Thymus (tissue), 11 donors: ENCODE measurements at regions not wholly inside any gene's neighbourhood (a gene's known extent, or its start where the extent isn't known, plus 50 kb on each side); places are given as distances from the start of the nearest gene placed in this dataset.

Experiments
- DNase-seq, 9 donors: peaks; one replicate each; pipeline ENCODE4 v3.0.0-alpha.2; 2013; ENCODE audit warnings: low spot score in 9 of 9, low read depth in 6 of 9, missing footprints in 1 of 9
- H3K27ac ChIP-seq, 2 donors: one replicate each; pipeline ENCODE4 v1.5.1; 2013; ENCODE audit warnings: control low read depth in 1 of 2, low read depth in 1 of 2, low read length in 1 of 2, mild to moderate bottlenecking in 1 of 2, moderate library complexity in 1 of 2
- H3K27me3 ChIP-seq, 2 donors: one replicate each; pipeline ENCODE4 v1.5.1; 2013; ENCODE audit warnings: low read length in 1 of 2; ENCODE audit not compliant: control insufficient read depth in 2 of 2, insufficient read depth in 1 of 2
- H3K36me3 ChIP-seq, 2 donors: one replicate each; pipeline ENCODE4 v1.5.1; 2013; ENCODE audit warnings: low read length in 1 of 2, mild to moderate bottlenecking in 1 of 2, moderate library complexity in 1 of 2; ENCODE audit not compliant: control insufficient read depth in 2 of 2, insufficient read depth in 2 of 2
- H3K4me1 ChIP-seq, 2 donors: one replicate each; pipeline ENCODE4 v1.5.1; 2013; ENCODE audit warnings: low read length in 2 of 2; ENCODE audit not compliant: control insufficient read depth in 2 of 2, insufficient read depth in 2 of 2
- H3K4me3 ChIP-seq, 2 donors: one replicate each; pipeline ENCODE4 v1.5.1; 2013; ENCODE audit warnings: low read length in 2 of 2, control low read depth in 1 of 2, mild to moderate bottlenecking in 1 of 2
- H3K9me3 ChIP-seq, 2 donors: one replicate each; pipeline ENCODE4 v1.5.1; 2013; ENCODE audit warnings: low read length in 1 of 2, mild to moderate bottlenecking in 1 of 2; ENCODE audit not compliant: control insufficient read depth in 2 of 2, insufficient read depth in 1 of 2
- WGBS: extraction: QIAGEN DNeasy Blood & Tissue Kit; methylation state at CpG from one replicate; pipeline ENCODE4 v1.1.7; 2013; 5-methylcytosine and 5-hydroxymethylcytosine counted together
- donor health status: healthy.

DNA sequence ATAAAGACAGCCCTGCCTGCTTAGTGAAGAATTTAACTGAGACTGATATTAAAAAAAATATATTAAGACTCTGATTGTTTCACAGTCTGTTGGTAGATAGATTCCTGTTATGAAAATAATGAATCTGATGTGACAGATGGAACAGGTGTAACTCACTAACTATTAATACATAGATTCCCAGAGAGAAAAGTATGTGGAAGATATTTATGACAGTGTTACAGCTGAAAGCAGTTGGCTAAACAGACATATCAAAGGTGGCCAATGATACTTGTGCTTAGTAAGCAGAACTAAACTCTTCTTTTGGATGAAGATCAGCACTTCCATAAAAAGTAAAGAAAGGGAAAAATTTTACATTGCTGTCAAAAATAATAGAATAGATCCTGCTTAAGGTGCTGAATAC lies 598.2 kb upstream of the CA10 start:
- no peaks in the 10 kb centered on the region for H3K27me3 ChIP-seq
- H3K36me3 ChIP-seq: no peaks in the 10 kb centered on the region
- no peaks in the 10 kb centered on the region for H3K4me1 ChIP-seq
- H3K27ac ChIP-seq: no peak overlapping the region
- DNase-seq: no peak
- peaks cover 0 to under 1% of the 10 kb centered on the region in 2 donors for H3K9me3 ChIP-seq
- H3K4me3 ChIP-seq: no peak overlapping the region

DNA sequence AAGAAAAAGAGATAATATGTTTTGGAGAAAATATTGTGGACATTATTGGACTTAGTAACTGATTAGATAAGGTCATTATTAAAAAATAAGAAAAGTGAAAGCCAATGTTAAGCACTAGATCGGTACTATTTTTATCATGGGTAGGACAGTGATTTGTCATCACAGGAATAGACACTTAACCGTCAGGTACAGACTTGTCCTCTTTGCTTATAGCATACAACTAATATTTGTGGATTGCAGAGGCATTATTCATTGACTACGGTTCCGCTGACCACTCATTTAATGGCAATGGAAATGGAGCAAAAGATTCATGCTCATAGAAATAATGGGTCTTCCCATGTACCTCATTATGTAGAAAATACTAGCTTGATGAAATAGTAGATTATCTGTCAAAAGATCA lies 596.3 kb upstream of the CA10 start:
- no peak for DNase-seq
- H3K4me1 ChIP-seq: no peaks in the 10 kb centered on the region
- 96% methylated on average over 4 of the region's 4 CpGs for WGBS

GRCh38 chr17:52751051-52751450 lies 592.5 kb upstream of the CA10 start:
- no peaks in the 10 kb centered on the region for H3K36me3 ChIP-seq
- H3K27ac ChIP-seq: no peak overlapping the region
- WGBS: 73% methylated on average over 3 of the region's 3 CpGs
- peaks cover 0 to 12% of the 10 kb centered on the region in 2 donors for H3K9me3 ChIP-seq
- H3K27me3 ChIP-seq: no peaks in the 10 kb centered on the region
- no peaks in the 10 kb centered on the region for H3K4me1 ChIP-seq
- H3K4me3 ChIP-seq: no peak overlapping the region
- no peak for DNase-seq

More for the DNA sequence above, 596.3 kb upstream of the CA10 start:
- H3K36me3 ChIP-seq: no peaks in the 10 kb centered on the region
- no peak overlapping the region for H3K27ac ChIP-seq
- H3K9me3 ChIP-seq: peaks cover 0 to 12% of the 10 kb centered on the region in 2 donors
- H3K27me3 ChIP-seq: no peaks in the 10 kb centered on the region
- H3K4me3 ChIP-seq: no peak overlapping the region

DNA sequence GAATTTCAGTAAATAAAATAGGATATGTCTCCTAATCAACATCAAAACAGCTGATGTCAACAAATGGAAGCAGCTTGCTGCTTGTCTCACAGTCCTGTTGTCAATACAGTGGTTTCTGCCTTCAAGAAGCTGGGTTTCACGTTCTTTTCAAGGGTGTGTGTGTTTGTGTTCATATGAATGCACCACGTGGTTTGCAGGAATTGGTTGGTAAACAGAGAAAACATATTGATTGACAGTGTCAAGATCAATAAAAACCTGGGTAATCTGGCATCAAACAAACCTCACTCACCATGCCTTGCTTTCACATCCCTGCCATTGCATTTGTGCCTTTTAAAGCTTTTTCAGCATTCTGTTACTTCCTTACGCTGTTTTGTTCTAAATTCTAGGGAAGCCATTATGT lies 585.7 kb upstream of the CA10 start:
- Histone ChIP-seq H3K27ac (no peak overlapping the region), H3K27me3 (no peaks in the 10 kb centered on the region), H3K9me3 (no peaks in the 10 kb centered on the region), H3K36me3 (no peaks in the 10 kb centered on the region), H3K4me3 (no peak overlapping the region), H3K4me1 (no peaks in the 10 kb centered on the region)
- no peak for DNase-seq
- 65% methylated on average over 3 of the region's 3 CpGs for WGBS

GRCh38 chr17:52740006-52740405 lies 581.5 kb upstream of the CA10 start:
- 93% methylated on average over 2 of the region's 2 CpGs for WGBS
- no peak for DNase-seq
- Histone ChIP-seq H3K36me3 (no peaks in the 10 kb centered on the region), H3K9me3 (no peaks in the 10 kb centered on the region), H3K27me3 (no peaks in the 10 kb centered on the region), H3K27ac (no peak overlapping the region), H3K4me3 (no peak overlapping the region), H3K4me1 (no peaks in the 10 kb centered on the region)

DNA sequence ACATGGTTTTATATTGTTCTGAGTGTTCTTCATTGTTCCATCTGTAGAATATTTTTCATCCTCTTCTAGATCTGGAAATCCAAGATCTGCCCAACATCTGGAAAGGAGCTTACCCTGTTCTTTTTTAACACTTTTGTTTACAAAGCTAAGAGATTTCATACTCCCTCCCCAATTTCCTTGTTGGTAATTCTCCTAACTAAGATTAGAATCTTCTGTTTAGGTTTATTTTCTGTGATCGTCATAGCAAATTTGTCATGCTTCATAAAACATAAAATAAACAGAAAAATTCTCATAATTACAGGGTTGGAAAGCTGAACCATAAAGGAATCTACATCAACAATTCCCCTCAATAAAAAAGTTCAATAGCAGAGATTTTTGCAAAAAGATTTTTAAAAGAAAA lies 580.3 kb upstream of the CA10 start:
- no peaks in the 10 kb centered on the region for H3K4me1 ChIP-seq
- H3K36me3 ChIP-seq: no peaks in the 10 kb centered on the region
- H3K27me3 ChIP-seq: no peaks in the 10 kb centered on the region
- no peak for DNase-seq
- no peaks in the 10 kb centered on the region for H3K9me3 ChIP-seq
- WGBS: 82% methylated on average over 1 of the region's 1 CpG
- no peak overlapping the region for H3K4me3 ChIP-seq
- no peak overlapping the region for H3K27ac ChIP-seq

GRCh38 chr17:52737071-52737470 lies 578.6 kb upstream of the CA10 start:
- H3K36me3 ChIP-seq: no peaks in the 10 kb centered on the region
- WGBS: 88% methylated on average over 3 of the region's 3 CpGs
- no peak overlapping the region for H3K27ac ChIP-seq
- no peaks in the 10 kb centered on the region for H3K27me3 ChIP-seq
- H3K9me3 ChIP-seq: no peaks in the 10 kb centered on the region
- H3K4me1 ChIP-seq: no peaks in the 10 kb centered on the region
- DNase-seq: no peak
- no peak overlapping the region for H3K4me3 ChIP-seq

DNA sequence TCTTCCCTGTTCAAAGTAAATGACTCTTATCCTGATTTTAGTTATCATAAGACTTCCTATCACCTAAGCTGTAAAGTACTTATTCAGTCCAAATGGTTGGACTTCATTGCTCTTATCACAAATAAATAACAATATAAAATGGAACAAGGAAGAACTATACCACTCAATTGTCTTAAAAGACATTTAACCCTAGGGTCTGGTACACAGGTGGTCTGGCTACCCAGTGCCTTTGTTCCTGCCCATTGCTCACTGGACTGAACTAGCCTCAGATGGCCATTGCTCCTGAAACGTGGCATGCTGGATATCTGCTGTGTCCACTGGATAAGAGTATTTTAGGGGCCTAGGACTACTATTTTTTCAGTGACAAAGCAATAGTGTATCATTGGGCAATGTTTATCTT lies 574.3 kb upstream of the CA10 start:
- no peaks in the 10 kb centered on the region for H3K36me3 ChIP-seq
- H3K4me3 ChIP-seq: no peak overlapping the region
- H3K4me1 ChIP-seq: no peaks in the 10 kb centered on the region
- 68% methylated on average over 1 of the region's 1 CpG for WGBS
- no peak overlapping the region for H3K27ac ChIP-seq
- no peak for DNase-seq
- H3K27me3 ChIP-seq: no peaks in the 10 kb centered on the region
- H3K9me3 ChIP-seq: no peaks in the 10 kb centered on the region

DNA sequence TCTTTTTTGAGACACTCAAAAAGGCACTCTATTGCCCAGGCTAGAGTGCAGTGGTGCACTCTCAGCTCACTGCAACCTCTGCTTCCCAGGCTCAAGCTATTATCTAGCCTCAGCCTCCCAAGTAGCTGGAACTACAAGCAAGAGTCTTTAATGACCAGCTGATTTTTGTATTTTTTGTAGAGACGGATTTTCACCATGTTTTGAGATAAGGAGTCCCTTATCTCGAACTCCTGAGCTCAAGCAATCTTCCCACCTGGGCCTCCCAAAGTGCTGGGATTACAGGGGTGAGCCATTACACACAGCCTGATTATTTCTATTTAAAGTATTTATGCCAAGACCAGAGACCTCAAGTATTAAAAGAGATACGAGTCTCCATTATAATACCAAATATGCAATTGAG lies 566.1 kb upstream of the CA10 start:
- no peaks in the 10 kb centered on the region for H3K4me1 ChIP-seq
- no peak for DNase-seq
- no peaks in the 10 kb centered on the region for H3K27me3 ChIP-seq
- 81% methylated on average over 3 of the region's 3 CpGs for WGBS
- no peaks in the 10 kb centered on the region for H3K9me3 ChIP-seq
- no peak overlapping the region for H3K27ac ChIP-seq
- no peaks in the 10 kb centered on the region for H3K36me3 ChIP-seq
- H3K4me3 ChIP-seq: no peak overlapping the region

DNA sequence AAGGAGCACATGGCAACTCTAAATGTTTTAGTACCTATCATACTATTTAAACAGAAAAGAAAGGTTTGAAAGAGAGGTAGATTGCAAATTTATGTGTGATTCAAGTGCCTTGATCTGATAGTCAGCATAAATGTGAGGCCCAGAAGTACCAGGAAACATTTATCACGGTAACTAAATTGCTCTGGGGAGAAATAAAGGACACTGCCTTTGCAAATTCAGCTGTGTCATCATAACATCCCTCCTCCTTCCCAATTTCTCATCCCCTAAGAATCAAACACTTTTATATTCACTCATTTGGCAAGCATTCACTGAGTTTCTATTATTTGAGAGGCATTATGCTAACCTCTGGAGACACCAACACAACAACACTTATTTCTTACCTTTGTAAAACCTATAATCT lies 563.4 kb upstream of the CA10 start:
- no peaks in the 10 kb centered on the region for H3K9me3 ChIP-seq
- H3K36me3 ChIP-seq: no peaks in the 10 kb centered on the region
- DNase-seq: no peak
- H3K4me3 ChIP-seq: no peak overlapping the region
- H3K27me3 ChIP-seq: no peaks in the 10 kb centered on the region
- no peaks in the 10 kb centered on the region for H3K4me1 ChIP-seq
- no peak overlapping the region for H3K27ac ChIP-seq
- 85% methylated on average over 1 of the region's 1 CpG for WGBS
